ENCODE measurements at regions not wholly inside any gene's neighbourhood (a gene's known extent, or its start where the extent isn't known, plus 50 kb on each side); places are given as distances from the start of the nearest gene placed in this dataset.

- no peak for DNase-seq
Measured at GRCh38 chr10:61138708-61139591, 195.0 kb upstream of the RHOBTB1 start.

- DNase-seq, result peak; percentile 15
Measured at GRCh38 chr10:61136139-61136538, 192.2 kb upstream of the RHOBTB1 start.

DNA sequence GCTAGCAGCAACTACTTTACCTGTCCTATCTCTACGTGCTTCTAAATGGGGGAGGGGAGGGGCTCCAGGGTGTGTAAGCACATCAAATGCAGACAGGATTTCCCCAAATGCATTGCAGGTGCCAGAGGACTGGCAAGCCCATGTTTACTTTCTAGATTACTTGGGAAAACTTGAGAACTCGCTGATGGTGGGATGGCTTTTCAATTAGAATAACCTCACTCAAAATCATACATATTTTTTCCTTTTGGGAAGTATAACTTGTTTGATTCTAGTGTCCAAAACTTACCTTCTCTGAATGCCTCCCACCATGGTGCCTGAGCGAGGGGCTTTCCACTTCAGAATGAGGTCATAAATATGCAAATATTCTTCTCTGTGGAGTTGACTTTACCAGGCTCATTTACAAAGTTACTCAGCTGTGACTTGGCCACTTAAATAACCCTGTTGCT is 191.3 kb upstream of the RHOBTB1 start:
- no peak for DNase-seq

DNA sequence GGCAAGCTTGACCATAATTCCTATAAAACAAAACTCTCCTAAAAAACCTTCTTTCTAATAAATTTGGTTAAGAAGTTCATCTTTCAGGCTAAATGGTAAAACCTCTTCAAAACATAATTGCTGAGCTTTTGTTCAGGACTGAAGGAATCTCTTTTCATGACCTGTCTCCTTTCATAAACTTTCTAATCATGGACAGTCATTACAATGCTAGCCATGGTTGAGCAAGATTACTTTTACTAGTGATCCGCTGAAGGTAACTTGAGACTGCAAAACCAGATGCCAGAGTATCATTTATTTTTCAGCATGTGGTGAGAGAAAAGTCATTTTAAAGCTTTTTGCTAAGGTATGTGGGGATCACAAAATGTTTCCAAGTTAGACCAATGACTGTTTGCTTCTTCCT is 186.4 kb upstream of the RHOBTB1 start:
- peak; percentile 31 for DNase-seq

DNA sequence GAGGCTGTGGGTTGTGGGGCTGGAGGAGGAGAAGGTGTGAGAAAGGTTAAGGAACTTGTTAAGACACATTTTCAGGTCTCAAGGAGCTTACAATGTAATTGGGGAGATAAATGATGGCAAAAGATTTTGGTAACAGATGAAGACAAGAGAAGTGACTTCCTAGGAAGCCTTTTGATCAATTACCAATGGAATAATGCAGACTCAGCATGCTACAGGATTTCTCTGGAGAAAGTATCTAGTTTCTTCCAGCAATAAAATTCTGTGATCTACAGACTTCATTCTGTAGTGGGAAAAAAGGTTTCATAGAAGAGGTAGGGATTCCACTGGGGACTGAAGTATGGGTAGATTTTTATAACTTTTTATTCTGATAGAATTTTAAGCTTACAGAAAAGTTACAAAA is 184.2 kb upstream of the RHOBTB1 start:
- no peak for DNase-seq

DNA sequence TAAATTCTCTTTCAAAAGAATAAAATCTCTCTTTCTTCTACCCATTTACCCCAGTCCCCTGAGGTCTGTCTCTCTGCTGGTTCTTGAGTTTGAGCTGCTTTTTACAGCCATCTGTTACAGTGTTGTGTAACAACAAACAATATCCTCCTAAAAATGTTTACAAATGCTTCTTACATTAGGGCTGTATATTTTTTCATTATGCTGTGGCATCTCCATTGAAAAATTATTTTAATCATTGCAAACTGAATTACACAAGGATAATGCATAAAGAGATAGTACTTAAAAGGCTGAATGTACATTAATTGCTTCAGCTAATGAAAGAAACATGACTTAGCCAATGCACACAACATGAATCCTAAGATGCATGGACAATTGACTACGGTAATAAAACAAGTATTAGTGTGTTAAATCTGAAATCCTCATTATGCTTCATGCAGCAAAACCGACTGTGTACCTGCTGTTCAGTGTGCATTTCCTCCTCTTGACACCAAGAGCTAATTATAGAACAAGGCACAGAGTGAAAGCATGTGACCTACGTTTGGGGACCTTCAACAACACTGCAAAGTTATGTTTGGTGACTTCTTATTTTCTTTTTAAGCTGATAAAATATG is 181.7 kb upstream of the RHOBTB1 start:
- no peak for DNase-seq

GRCh38 chr10:61124756-61125530 is 181.0 kb upstream of the RHOBTB1 start:
- DNase-seq, result no peak

- no peak for DNase-seq
Measured at GRCh38 chr10:61120805-61121204, 176.8 kb upstream of the RHOBTB1 start.

GRCh38 chr10:61119573-61119972 is 175.6 kb upstream of the RHOBTB1 start:
- no peak for DNase-seq

GRCh38 chr10:61115897-61116296 is 171.9 kb upstream of the RHOBTB1 start:
- no peak for DNase-seq

DNA sequence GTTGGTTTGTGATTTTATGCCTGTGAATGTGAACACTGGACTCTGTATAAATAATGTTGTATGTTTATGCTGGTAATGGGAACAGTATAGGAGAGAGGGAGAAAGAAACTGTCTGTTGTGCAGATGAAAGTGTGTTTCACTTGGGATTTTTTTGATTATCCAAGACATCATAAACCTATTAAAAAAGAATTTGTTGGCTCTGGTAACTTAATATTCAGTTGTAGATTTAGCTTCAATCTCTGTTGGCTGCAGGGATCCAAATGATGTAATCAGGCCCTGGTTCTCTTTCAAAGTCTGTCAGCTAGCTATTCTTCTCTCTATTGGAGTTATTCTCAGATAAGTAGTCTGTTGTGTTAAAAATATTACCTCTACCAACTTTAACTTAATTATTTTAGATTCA is 168.8 kb upstream of the RHOBTB1 start:
- no peak for DNase-seq

- DNase-seq, result no peak
Measured at GRCh38 chr10:61110936-61111335, 167.0 kb upstream of the RHOBTB1 start.

- peak; percentile 54 for DNase-seq
Measured at GRCh38 chr10:61110188-61110844, 166.3 kb upstream of the RHOBTB1 start.

GRCh38 chr10:61108915-61109314 is 164.9 kb upstream of the RHOBTB1 start:
- no peak for DNase-seq

DNA sequence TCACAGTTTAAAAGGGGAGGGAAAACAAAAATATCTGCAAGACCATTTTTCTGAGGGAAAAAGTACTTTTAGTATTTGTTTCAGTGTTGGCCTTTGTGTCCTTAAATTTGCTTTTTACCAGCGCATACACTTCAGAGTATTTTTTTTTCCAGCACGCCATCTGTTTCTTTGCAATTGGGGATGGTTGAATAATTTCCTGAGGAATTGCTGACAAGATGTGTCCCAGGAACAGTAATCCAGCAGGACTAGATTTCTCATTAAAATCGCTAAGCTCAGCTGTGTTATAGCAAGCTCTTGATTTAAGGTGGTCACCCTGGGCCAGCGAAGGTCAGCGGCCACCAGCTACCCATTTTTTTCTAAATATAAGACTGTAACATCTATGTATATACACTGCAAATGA is 156.9 kb upstream of the RHOBTB1 start:
- DNase-seq, result no peak

DNA sequence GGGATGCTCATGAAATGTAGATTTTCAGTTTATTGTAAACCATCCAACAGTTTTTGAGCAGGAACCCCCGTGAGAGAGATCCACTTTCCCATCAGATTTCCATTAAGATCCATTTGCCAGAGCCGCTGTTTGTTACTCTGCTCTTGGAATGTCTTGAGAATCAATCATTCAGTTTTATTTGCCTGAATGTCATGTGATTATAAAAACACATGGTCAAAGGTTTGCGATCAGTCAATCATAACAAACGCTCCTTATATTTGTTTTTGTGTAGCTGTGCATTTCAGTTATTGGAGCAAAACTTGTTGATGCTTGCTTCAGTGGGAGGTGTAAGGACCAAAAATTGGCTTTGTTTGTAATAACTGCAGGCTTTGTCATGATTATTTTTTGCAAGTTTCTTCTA is 155.8 kb upstream of the RHOBTB1 start:
- no peak for DNase-seq

- no peak for DNase-seq
Measured at GRCh38 chr10:61098966-61099365, 155.0 kb upstream of the RHOBTB1 start.

- DNase-seq, result no peak
Measured at GRCh38 chr10:61097026-61097425, 153.0 kb upstream of the RHOBTB1 start.

GRCh38 chr10:61096056-61096455 is 152.1 kb upstream of the RHOBTB1 start:
- DNase-seq, result no peak

DNA sequence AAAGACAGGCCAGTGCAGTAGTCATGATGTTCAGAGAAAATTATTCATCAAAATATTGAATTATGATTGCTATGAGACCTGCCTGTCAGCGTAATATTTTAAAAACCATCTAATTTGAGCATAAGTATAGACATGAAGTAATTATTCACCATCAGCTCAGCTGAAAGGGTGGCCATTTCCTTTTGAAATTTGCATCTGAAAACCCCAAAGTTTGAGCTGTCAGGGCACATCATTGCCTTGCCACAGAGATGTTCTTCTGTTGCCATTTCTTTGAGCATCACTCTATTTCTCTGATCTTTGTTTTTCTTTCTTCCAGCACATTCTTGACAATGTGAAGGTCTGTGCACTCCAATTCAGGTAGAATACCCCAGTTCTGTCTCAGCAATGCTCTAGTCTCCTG is 147.5 kb upstream of the RHOBTB1 start:
- DNase-seq, result no peak

GRCh38 chr10:61089251-61089650 is 145.3 kb upstream of the RHOBTB1 start:
- no peak for DNase-seq

GRCh38 chr10:61084493-61084892 is 140.5 kb upstream of the RHOBTB1 start:
- no peak for DNase-seq

DNA sequence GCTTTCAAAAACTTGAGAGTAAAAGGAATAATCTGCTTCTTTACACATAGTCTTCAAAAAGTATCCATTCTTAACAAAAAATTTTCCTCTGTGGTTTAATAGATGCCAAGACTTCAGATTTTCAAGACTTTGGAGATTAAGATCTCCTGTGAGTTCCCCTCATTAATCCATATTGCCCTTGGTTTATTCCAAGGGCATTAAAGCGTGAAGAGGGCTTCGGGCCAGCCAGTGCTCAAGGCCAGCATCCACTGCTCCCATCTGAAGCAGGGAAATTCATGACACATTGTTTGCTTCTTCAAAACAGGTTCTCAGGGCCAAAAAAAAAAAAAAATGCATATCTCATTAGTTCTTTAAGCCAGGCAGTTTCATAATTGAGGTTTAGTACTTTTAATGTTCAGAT is 137.3 kb upstream of the RHOBTB1 start:
- DNase-seq, result no peak

Data from fibroblast of skin of right quadriceps (primary cell).